ENCODE measurements at regions not wholly inside any gene's neighbourhood (a gene's known extent, or its start where the extent isn't known, plus 50 kb on each side); places are given as distances from the start of the nearest gene placed in this dataset.

DNA sequence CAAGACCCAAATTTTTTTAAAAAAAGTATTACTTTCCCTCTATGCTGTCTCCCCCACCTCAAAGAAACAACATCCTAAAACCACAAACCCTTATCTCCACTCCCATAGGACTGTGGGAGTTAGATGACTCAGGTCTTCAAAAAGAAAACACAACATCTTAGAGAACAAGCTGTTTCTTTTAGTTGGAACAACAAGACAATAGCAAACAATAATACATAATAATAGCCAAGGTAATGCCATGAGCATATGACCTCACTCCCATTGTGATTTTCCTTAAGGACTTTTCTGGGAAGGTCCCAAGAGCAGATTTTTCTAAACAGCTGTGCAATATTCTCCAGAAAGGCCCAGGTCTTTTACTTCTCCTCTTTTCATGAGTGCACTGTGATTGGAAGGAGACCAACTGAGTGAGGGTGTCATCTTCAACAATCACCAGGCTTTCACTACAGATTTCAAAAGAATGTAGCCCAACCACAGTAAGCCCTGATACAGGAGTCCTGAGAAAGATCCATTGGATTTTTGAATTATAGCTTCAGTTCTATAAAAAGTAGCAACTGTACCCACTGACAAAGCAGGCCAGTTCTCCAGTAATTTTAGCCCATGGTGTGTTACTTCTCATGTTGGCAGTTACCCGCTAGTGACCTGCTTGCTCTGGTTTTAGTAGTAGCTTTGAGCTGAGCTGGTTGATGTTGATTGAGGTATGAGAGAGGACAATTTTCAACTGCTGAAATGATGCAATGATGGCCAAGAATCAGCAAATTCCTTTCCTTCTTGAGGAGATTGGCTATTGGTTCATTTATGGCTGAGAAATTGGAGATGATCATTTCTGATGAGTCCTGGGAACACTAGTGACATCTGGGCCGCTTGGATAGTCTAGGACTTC, 144.5 kb upstream of the TCF4 start:
- TF ChIP-seq GATA2 (IDR thresholded peaks at IDR 0.05; ENCODE audit: low read depth, low read length): no peak
- TF ChIP-seq GATA3 (IDR thresholded peaks at IDR 0.05; ENCODE audit: low read depth, low read length): no peak

Measured in SH-SY5Y (cell line).